Sigmoid colon (tissue), 6 donors: ENCODE measurements at regions not wholly inside any gene's neighbourhood (a gene's known extent, or its start where the extent isn't known, plus 50 kb on each side); places are given as distances from the start of the nearest gene placed in this dataset.

ENCODE experiments used
- DNase-seq: peaks from one replicate; pipeline ENCODE4 v3.0.0-alpha.2; 2019
- H3K27ac ChIP-seq, 4 donors: fragments of 200-600 bp; sonication (generic); one replicate each; pipeline ENCODE4 v1.5.1; 2016 to 2019; ENCODE audit warnings: mild to moderate bottlenecking in 1 of 4
- H3K27me3 ChIP-seq, 3 donors: fragments of 200-600 bp; sonication (generic); one replicate each; pipeline ENCODE4 v1.5.1; 2019; ENCODE audit warnings: mild to moderate bottlenecking in 1 of 3
- H3K36me3 ChIP-seq, 4 donors: fragments of 200-600 bp; sonication (generic); one replicate each; pipeline ENCODE4 v1.5.1; 2016 to 2019
- H3K4me1 ChIP-seq, 4 donors: fragments of 200-600 bp; sonication (generic); one replicate each; pipeline ENCODE4 v1.5.1; 2017 to 2019
- H3K4me3 ChIP-seq, 4 donors: fragments of 200-600 bp; sonication (generic); one replicate each; pipeline ENCODE4 v1.5.1; 2017 to 2019; ENCODE audit warnings: mild to moderate bottlenecking in 2 of 4, moderate library complexity in 1 of 4
- H3K9me3 ChIP-seq, 4 donors: fragments of 200-600 bp in 3 of 4; sonication (generic) in 3 of 4; one replicate each; pipeline versions ENCODE4 v1.5.1 to v1.6.1; 2013 to 2019
- EP300 ChIP-seq, 4 donors: sonication (generic); formaldehyde crosslinking; IDR thresholded peaks; one replicate each; pipeline ENCODE4 v1.6.1; 2017; ENCODE audit warnings: antibody characterized with exemption in 4 of 4
- POLR2A ChIP-seq, 2 donors: fragments of 450-650 bp; IDR thresholded peaks; one replicate each; pipeline ENCODE4 v1.6.1; 2016; ENCODE audit warnings: antibody characterized with exemption in 2 of 2, mild to moderate bottlenecking in 2 of 2, moderate library complexity in 2 of 2
- POLR2AphosphoS5 ChIP-seq, 4 donors: sonication (generic); formaldehyde crosslinking; IDR thresholded peaks; one replicate each; pipeline ENCODE4 v1.6.1; 2017; ENCODE audit warnings: antibody characterized with exemption in 4 of 4
- WGBS, 2 donors: extraction: QIAGEN DNeasy Blood & Tissue Kit; methylation state at CpG; one replicate each; pipeline ENCODE4 v1.1.7; 2013; 5-methylcytosine and 5-hydroxymethylcytosine counted together
- intact Hi-C: fragments of 100-400 bp; cut with DNase I; formaldehyde crosslinking; loops from one replicate; pipeline ENCODE4 v1.15.1; 2023
- TF ChIP-seq, protein P1 (sequence below), 4 experiments: fragments of 450-650 bp in 3 of 4; fragments of 200-600 bp in 1 of 4; IDR thresholded peaks; one replicate each; pipeline ENCODE4 v1.5.1; 2016 to 2019; ENCODE audit warnings: antibody characterized with exemption in 4 of 4, mild to moderate bottlenecking in 3 of 4, moderate library complexity in 2 of 4
- donor health status: healthy with polysubstance abuse.
- donor health status: healthy.

DNA sequence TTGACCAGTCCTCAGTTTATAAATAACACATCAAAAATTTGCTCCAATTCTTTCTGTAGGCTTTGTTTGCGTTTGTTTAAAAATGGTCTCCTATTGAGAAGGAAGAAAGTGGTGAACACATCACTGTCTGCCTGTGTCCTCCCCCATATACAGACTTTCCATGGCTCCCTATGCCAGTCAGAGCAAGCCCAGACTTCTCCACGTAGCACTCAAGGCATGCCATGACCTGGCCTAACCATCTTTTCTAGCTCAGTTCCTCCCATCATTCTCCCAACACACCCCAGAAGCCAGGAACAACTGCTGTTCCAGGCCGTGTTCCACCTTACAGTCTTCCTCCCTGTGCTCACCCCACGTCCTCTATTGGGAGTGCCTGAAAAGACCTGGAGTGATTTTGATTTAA, 129.6 kb upstream of the ZNF618 start:
- H3K4me3 ChIP-seq: no peak overlapping the region
- H3K27me3 ChIP-seq: peaks cover 0 to 3% (median 0%) of the 10 kb centered on the region in 3 donors
- 73 to 89% methylated on average over 4 of the region's 4 CpGs for WGBS, 2 donors
- no peak for TF ChIP-seq EP300 (IDR thresholded peaks at IDR 0.05)
- no peak for TF ChIP-seq POLR2A (IDR thresholded peaks at IDR 0.05)
- no peak for TF ChIP-seq POLR2AphosphoS5 (IDR thresholded peaks at IDR 0.05)
- TF ChIP-seq, protein P1, sequence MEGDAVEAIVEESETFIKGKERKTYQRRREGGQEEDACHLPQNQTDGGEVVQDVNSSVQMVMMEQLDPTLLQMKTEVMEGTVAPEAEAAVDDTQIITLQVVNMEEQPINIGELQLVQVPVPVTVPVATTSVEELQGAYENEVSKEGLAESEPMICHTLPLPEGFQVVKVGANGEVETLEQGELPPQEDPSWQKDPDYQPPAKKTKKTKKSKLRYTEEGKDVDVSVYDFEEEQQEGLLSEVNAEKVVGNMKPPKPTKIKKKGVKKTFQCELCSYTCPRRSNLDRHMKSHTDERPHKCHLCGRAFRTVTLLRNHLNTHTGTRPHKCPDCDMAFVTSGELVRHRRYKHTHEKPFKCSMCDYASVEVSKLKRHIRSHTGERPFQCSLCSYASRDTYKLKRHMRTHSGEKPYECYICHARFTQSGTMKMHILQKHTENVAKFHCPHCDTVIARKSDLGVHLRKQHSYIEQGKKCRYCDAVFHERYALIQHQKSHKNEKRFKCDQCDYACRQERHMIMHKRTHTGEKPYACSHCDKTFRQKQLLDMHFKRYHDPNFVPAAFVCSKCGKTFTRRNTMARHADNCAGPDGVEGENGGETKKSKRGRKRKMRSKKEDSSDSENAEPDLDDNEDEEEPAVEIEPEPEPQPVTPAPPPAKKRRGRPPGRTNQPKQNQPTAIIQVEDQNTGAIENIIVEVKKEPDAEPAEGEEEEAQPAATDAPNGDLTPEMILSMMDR (IDR thresholded peaks at IDR 0.05): no peak
- no peaks in the 10 kb centered on the region for H3K4me1 ChIP-seq
- no peaks in the 10 kb centered on the region for H3K36me3 ChIP-seq
- intact Hi-C loops: no loop called here
- DNase-seq: no peak
- no peak overlapping the region for H3K27ac ChIP-seq
- H3K9me3 ChIP-seq: peaks cover 0 to 4% (median 1%) of the 10 kb centered on the region in 4 donors

DNA sequence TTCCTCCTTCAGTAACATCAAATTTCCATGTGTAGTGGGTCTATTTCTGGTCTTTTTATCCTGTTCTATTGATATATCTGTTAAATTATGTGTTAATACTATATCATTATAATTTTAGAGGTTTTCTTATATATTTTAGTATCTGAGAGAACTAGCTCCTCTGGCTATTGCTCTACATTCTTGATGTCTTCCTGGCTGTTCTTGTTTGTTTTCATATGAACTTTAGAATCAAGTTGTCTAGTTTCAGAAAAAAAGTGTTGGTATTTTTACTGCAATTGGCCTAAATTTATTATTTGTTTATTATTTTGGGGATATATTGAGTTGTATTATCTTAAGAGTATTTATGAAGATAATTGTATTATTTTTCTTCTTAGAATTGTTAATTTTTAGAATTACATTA, 128.0 kb upstream of the ZNF618 start:
- no peaks in the 10 kb centered on the region for H3K36me3 ChIP-seq
- intact Hi-C loops: no loop called here
- H3K4me3 ChIP-seq: no peak overlapping the region
- H3K27ac ChIP-seq: no peak overlapping the region
- no peak for DNase-seq
- H3K4me1 ChIP-seq: no peaks in the 10 kb centered on the region
- H3K9me3 ChIP-seq: peaks cover 0 to 4% (median 1%) of the 10 kb centered on the region in 4 donors
- peaks cover 0 to 3% (median 0%) of the 10 kb centered on the region in 3 donors for H3K27me3 ChIP-seq
- TF ChIP-seq POLR2AphosphoS5 (IDR thresholded peaks at IDR 0.05) (no peak), POLR2A (IDR thresholded peaks at IDR 0.05) (no peak), EP300 (IDR thresholded peaks at IDR 0.05) (no peak)
- TF ChIP-seq, protein P1 (IDR thresholded peaks at IDR 0.05): no peak

DNA sequence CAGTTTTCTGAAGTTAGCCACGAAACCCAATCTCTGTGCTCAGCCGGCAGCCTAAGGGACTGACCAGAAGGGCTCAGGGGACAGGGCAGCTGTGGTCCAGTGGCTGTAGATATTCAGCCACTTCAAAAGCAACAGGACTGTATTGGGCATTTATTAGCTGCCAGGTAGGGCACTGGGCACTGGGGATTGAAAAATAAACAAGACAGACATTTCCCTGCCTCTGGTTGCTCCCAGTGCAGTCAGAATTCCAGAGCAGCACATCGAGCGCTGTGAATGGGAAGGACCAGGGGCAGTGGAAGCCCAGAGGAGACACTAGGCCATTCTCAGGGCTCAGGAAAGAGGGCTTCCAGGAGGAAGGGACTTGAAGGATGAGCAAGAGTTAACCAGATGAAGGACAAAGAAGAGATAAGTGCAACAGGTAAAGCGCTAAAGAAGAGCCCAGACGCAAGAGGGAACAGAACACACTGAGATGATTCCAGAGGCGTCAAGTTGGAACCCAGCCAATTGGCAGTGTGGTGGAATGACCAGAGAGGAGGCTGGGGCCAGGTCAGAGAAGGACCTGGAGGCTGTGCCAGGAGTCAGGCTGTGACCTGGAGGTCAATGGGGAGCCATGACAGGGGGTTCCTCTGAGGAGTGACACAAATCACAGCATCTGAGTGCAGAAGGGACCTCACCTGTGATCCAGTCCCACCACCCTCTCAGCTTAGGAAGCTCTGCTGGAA, 122.5 kb upstream of the ZNF618 start:
- Histone ChIP-seq H3K27me3 (peaks cover 0 to 5% (median 0%) of the 10 kb centered on the region in 3 donors), H3K36me3 (no peaks in the 10 kb centered on the region), H3K9me3 (peaks cover 0 to 2% (median 0%) of the 10 kb centered on the region in 4 donors), H3K4me1 (no peaks in the 10 kb centered on the region), H3K27ac (no peak overlapping the region), H3K4me3 (no peak overlapping the region)
- intact Hi-C loops: no loop called here
- 81% methylated on average over 7 of the region's 7 CpGs for WGBS, 2 donors
- no peak for TF ChIP-seq POLR2AphosphoS5 (IDR thresholded peaks at IDR 0.05)
- TF ChIP-seq EP300 (IDR thresholded peaks at IDR 0.05): no peak
- TF ChIP-seq, protein P1 (IDR thresholded peaks at IDR 0.05): no peak
- TF ChIP-seq POLR2A (IDR thresholded peaks at IDR 0.05): no peak
- DNase-seq: no peak

DNA sequence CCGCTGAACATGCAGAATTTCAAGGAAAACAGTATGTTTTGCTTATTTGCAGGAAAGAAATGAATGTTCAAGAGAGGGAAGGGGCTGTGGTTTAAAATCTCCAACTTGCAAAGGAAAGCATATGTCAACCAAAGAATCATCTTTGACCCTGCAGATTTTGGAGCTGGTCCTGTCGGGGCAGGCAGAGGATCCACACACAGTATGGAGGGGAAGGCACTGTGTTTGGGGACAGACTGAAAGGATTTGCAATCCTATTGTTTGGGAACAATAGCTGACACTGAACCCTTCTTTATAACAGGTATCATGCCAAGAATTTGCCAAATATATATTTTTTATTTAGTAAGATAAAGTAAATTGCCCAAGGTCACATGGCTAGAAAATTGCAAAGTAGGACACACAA, 121.4 kb upstream of the ZNF618 start:
- Histone ChIP-seq H3K27me3 (peaks cover 0 to 5% (median 0%) of the 10 kb centered on the region in 3 donors), H3K27ac (no peak overlapping the region), H3K9me3 (no peaks in the 10 kb centered on the region), H3K4me1 (no peaks in the 10 kb centered on the region), H3K4me3 (no peak overlapping the region), H3K36me3 (no peaks in the 10 kb centered on the region)
- 88 to 92% methylated on average over 2 of the region's 2 CpGs for WGBS, 2 donors
- DNase-seq: no peak
- intact Hi-C loops: no loop called here
- TF ChIP-seq EP300 (IDR thresholded peaks at IDR 0.05) (no peak), POLR2A (IDR thresholded peaks at IDR 0.05) (no peak), POLR2AphosphoS5 (IDR thresholded peaks at IDR 0.05) (no peak)
- TF ChIP-seq, protein P1 (IDR thresholded peaks at IDR 0.05): no peak

DNA sequence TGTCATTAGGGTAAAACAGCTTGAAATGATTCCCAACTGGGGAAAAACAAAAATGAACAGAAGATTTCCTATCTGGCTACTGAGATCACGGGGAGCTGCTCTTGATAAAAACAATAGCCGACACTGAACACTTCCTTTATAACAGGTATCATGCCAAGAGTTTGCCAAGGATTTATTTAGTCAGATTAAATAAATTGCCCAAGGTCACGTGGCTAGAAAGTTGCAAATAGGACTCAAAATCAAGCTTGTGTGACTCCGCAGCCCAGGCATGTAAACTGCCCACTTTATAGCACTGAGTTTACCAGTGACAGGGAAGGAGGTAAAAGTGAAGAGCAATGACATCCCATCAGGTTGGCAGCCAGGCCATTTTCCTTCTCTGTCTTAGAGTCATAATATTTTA, 120.7 kb upstream of the ZNF618 start:
- Histone ChIP-seq H3K4me3 (no peak overlapping the region), H3K36me3 (no peaks in the 10 kb centered on the region), H3K9me3 (peaks cover 0 to 2% (median 0%) of the 10 kb centered on the region in 4 donors), H3K27me3 (peaks cover 0 to 5% (median 0%) of the 10 kb centered on the region in 3 donors), H3K4me1 (no peaks in the 10 kb centered on the region), H3K27ac (no peak overlapping the region)
- 19 to 64% methylated on average over 4 of the region's 4 CpGs for WGBS, 2 donors
- TF ChIP-seq, protein P1 (IDR thresholded peaks at IDR 0.05): no peak
- TF ChIP-seq POLR2AphosphoS5 (IDR thresholded peaks at IDR 0.05) (no peak), EP300 (IDR thresholded peaks at IDR 0.05) (no peak), POLR2A (IDR thresholded peaks at IDR 0.05) (no peak)
- DNase-seq: no peak
- intact Hi-C loops: no loop called here
